BE2C (cell line): ENCODE measurements at regions not wholly inside any gene's neighbourhood (a gene's known extent, or its start where the extent isn't known, plus 50 kb on each side); places are given as distances from the start of the nearest gene placed in this dataset.

Experiments used
- DNase-seq: peaks from one replicate; pipeline ENCODE4 v3.0.0-alpha.2; 2020
- H3K27me3 ChIP-seq: fragments of 250-450 bp; sonication (Bioruptor Pico); 2 replicates; pipeline ENCODE4 v1.5.1; 2020; ENCODE audit warnings: mild to moderate bottlenecking
- H3K36me3 ChIP-seq: fragments of 250-450 bp; sonication (Bioruptor Pico); 2 replicates; pipeline ENCODE4 v1.5.1; 2020; ENCODE audit warnings: mild to moderate bottlenecking
- H3K4me1 ChIP-seq: fragments of 250-450 bp; sonication (Bioruptor Pico); 2 replicates; pipeline ENCODE4 v1.5.1; 2020
- H3K4me3 ChIP-seq: 2 replicates; pipeline ENCODE4 v1.5.1; 2011; ENCODE audit warnings: low read depth, low read length
- H3K9me3 ChIP-seq: fragments of 250-450 bp; sonication (Bioruptor Pico); 2 replicates; pipeline ENCODE4 v1.5.1; 2020
- CTCF ChIP-seq: IDR thresholded peaks from 2 replicates; pipeline ENCODE4 v1.5.1; 2012; ENCODE audit warnings: mild to moderate bottlenecking, low read depth, low read length

- H3K36me3 ChIP-seq, result no peaks in the 10 kb centered on the region
- no peaks in the 10 kb centered on the region for H3K4me1 ChIP-seq
- no peak overlapping the region for H3K4me3 ChIP-seq
- no peaks in the 10 kb centered on the region for H3K27me3 ChIP-seq
- H3K9me3 ChIP-seq, result no peaks in the 10 kb centered on the region
- no peak for TF ChIP-seq CTCF
- no peak for DNase-seq
Measured at GRCh38 chr1:185409763-185410528, 92.9 kb upstream of the IVNS1ABP start.

- Histone ChIP-seq H3K36me3 (no peaks in the 10 kb centered on the region), H3K4me1 (no peaks in the 10 kb centered on the region), H3K9me3 (no peaks in the 10 kb centered on the region; the same call in 1 of the 2 replicates), H3K4me3 (no peak overlapping the region), H3K27me3 (no peaks in the 10 kb centered on the region)
- no peak for DNase-seq
- no peak for TF ChIP-seq CTCF
Measured at GRCh38 chr1:185409345-185409744, 92.3 kb upstream of the IVNS1ABP start.

GRCh38 chr1:185408700-185409270, 91.7 kb upstream of the IVNS1ABP start:
- Histone ChIP-seq H3K27me3 (no peaks in the 10 kb centered on the region), H3K36me3 (no peaks in the 10 kb centered on the region), H3K4me3 (no peak overlapping the region), H3K4me1 (no peaks in the 10 kb centered on the region), H3K9me3 (no peaks in the 10 kb centered on the region; the same call in 1 of the 2 replicates)
- TF ChIP-seq CTCF, result no peak
- DNase-seq, result no peak

- no peaks in the 10 kb centered on the region; the same call in 1 of the 2 replicates for H3K9me3 ChIP-seq
- no peak overlapping the region for H3K4me3 ChIP-seq
- H3K4me1 ChIP-seq, result no peaks in the 10 kb centered on the region
- no peak for TF ChIP-seq CTCF
- H3K27me3 ChIP-seq, result no peaks in the 10 kb centered on the region
- H3K36me3 ChIP-seq, result no peaks in the 10 kb centered on the region
- DNase-seq, result no peak
Measured at GRCh38 chr1:185406691-185407009, 89.6 kb upstream of the IVNS1ABP start.

GRCh38 chr1:185406006-185406690, 89.1 kb upstream of the IVNS1ABP start:
- Histone ChIP-seq H3K9me3 (no peaks in the 10 kb centered on the region; the same call in 1 of the 2 replicates), H3K27me3 (no peaks in the 10 kb centered on the region), H3K4me3 (no peak overlapping the region), H3K4me1 (no peaks in the 10 kb centered on the region), H3K36me3 (no peaks in the 10 kb centered on the region)
- DNase-seq, result no peak
- no peak for TF ChIP-seq CTCF
